ENCODE measurements at regions not wholly inside any gene's neighbourhood (a gene's known extent, or its start where the extent isn't known, plus 50 kb on each side); places are given as distances from the start of the nearest gene placed in this dataset.

DNA sequence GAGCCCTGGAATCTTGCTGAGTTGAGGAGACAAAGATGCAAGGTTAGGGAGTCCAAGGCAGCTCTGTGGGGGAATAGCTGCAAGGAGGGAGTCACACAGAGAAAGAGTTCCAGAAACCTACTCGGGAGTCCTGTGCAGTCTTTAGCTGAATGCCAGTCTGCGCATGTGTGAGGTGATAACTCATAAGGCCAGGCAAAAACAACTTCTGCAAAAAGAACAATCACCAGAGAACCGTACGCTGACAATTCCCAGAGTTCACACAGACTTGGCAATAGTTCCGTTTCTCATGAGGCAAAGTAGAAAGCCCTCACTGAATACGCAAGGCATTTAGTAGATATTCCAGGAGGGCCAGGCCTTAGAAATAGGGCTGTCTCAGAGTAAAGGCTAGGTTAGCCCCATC lies 135.2 kb upstream of the TAB2 start:
- DNase-seq (ENCODE audit: low read depth), result no peak

DNA sequence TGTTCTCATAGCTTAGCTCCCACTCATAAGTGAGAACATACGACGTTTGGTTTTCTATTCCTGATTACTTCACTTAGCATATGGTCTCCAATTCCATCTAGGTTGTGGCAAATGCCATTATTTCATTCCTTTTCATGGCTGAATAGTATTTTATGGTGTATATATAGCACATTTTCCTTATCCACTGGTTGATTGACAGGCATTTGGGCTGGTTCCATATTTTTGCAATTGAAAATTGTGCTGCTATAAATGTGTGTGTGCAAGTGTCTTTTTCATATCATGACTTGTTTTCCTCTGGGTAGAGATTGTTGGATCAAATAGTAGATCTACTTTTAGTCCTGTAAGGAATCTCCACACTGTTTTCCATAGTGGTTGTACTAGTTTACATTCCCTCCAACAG lies 133.0 kb upstream of the TAB2 start:
- no peak for DNase-seq (ENCODE audit: low read depth)

DNA sequence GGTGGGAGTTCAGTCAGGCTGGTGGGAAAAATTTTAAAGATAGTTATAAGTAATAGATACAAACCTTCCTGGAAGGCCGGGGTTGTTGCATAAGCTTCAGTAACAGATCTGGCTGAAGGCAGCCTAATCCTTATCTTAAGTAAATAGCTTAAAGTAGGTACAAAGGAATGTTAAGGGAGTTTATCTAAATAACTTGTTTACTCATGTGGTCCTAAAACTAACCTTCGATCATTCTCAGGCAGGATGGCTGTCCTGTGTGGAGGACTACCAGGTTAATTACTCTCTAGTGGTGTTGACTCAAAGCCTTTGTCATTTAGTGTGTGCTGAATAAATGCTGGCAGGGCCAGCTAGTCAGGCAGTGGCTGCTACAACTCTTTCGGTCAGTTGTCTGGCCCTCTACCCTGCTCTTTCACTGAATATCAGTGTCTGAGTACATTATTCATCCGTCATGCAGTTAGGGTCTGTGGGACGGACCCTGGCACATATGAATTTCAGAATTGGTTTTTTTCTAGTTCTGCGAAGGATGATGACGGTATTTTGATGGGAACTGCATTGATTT lies 131.6 kb upstream of the TAB2 start:
- DNase-seq (ENCODE audit: low read depth), result no peak

DNA sequence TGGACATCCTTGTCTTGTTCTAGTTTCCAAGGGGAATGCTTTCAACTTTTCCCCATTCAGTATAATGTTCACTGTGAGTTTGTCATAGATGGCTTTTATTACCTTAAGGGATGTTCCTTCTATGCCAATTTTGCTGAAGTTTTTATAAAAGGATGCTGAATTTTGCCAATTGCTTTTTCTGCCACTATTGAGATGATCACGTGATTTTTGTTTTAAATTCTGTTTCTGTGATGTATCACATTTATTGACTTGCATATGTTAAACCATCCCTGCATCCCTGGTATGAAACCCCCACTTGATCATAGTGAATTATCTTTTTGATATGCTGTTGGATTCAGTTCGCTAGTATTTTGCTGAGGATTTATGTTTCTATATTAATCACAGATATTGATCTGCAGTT lies 130.6 kb upstream of the TAB2 start:
- DNase-seq (ENCODE audit: low read depth), result no peak

DNA sequence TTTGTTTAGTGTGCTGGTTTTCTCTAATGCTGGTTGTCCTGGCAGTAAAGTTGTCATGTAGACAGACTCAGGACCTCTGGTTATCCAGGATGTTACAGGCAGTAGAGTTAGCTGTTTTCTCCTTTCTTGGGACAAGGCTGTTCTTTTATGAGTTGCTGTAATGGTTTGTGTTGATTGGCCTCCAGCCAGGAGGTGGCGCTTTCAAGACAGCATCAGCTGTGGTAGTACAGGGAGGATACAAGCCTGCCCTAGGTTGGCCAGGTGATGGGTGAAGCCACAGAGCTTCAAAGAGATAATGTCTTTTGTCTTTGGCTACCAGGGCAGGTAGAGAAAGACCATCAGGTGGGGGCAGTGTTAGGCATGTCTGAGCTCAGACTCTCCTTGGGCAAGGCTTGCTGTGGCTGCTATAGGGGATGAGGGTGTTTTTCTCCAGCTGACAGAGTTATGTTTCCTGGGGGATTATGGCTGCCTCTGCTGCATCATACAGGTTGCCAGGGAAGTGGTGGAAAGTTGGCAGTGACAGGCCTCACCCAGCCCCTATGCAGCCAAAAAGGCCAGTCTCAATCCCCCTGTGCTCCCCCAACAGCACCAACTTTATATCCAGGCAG lies 127.2 kb upstream of the TAB2 start:
- DNase-seq (ENCODE audit: low read depth), result no peak

DNA sequence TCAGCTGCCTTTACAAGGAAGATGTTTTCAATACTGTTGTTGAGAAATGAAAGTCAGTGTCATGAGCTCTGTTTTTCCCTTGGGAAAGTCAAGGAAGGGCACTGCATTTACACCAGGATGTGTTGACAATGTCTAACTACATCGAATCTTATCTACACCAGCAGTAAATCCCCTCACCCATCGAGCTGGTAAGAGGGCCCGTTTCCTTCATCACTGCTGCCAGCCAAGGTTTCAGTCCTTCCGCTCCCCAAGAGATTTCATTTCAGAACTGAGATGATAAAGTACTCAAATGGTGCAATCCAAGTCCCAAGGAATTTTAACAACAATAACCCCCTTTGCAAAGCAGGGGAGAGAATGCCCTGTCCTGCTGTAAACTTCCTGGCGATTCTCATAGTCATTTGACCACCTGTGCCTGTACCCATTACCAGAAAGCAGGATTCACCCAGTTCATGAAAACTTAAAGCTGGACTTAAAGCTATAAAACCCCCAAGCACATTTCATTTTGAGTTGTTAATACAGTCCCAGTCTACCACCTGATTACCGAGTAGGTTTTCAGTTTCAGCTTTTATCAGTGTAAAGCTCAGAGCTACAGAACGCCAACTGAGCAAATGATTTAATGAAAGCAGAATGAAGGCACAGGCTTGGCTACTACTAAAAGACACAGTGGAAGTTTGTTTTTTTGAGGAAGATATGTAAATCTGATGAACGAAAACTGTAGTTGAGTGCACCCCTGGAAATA lies 122.5 kb upstream of the TAB2 start:
- DNase-seq (ENCODE audit: low read depth), result no peak

DNA sequence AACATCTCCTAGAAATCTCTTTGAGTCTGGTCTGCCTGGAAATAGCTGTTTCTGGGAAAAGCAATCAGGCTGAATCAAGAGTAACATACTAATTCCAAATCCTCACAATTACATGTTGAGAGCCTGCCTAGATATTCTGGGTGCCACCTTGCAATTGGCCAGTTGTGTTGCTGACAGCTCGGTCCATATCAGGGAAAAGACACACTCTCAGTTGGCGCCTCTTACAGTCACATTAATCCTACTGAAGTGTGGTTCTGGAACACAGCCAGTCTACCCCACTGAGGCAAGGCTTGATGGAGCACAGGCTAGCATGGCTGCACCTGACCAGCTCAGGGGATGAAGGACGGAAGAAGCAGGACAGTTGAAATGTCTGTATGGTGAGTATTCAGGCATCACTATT lies 121.4 kb upstream of the TAB2 start:
- DNase-seq (ENCODE audit: low read depth), result no peak

DNA sequence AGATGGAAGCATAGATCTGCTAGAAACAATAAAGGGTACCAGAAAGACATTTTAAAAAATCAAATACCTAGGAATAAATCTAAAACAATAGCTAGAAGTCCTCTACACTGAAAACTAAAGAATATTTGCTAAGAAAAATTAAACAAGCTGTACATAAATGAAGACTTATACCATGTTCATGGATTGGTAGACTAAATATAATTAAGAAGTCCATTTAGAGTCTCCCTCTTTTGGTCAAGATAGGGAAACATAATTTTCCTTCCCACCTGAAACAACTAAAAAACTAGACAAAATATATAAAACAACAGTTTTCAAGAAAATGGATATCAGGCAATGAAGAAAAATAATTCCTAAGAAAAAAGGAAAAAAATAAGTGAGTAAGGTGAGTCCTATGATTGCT lies 120.0 kb upstream of the TAB2 start:
- no peak for DNase-seq (ENCODE audit: low read depth)

DNA sequence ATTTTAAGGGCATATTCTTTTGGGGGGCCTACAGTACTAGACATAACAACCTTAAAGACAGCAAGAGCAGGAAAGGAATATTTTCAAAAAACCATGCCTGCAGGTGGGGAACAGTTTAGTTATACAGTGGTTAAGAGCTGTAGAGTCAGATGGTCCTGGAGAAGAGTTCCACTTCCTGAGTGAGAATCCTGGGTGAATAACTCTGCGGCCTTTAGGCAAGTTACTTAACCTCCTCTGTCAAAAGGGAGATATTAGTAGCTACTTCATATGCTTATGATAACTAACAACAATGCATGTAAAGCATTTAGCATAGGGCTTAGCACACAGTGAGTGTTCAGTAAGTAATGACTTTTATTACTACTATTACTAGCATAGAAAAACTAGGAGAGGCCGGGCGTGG lies 119.2 kb upstream of the TAB2 start:
- DNase-seq (ENCODE audit: low read depth), result no peak

DNA sequence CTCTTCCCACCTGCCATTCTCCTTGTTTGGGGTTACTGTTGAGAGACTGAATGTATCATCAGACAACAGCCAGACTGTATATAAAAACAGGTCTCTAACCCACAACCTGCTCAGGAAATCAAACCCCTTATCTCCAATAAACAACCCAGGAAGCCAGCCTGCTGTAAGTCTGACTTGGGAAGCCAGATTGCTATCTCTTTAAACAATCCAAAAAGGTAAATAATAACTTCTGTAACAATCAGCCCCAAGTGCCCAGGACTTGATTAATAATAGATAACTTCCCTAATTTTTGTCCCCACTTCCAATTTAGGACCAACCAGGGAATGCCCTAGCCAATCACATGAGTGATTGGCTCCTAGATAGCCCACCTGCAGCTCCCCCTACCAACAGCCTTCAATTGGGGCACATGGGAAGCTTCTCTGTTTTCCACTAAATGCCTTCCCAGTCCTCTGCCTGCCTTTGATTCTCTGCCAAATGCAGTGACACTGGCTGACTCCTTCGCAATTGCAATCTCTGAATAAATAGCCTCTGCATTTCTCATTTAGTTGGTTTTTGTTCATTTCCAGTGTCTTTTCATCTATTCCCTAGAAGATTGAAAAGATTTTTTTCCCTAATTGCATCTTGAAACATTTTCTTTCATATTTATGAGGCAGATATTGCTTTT lies 117.1 kb upstream of the TAB2 start:
- DNase-seq (ENCODE audit: low read depth), result no peak

DNA sequence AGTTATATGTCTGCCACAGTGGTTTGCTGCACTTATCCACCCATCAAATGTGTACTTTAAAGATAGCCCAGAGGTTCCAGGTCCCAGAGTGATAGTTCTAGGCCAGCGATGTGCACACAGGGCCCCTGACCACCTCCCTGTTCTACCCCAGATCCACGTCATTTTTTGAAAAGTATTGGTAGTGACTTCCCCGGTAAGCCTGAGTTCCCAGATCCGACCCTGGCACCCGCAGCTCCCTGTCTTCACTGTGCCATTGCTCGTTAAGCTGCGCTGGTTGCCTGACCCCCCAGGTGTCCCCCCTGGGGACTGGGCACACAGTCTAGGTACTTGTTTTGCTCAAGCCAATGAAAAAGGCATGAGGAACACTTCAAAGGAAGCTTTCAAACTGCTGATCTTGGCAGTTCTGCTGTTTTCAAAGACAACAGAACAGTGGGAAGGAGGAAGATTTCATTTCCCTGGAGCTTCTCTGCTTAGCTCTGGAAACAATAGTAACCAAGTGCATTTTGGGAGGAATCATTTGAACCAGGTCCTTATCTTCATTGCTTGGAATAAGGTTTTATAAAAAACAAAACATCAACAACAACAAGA lies 116.3 kb upstream of the TAB2 start:
- DNase-seq (ENCODE audit: low read depth), result no peak

DNA sequence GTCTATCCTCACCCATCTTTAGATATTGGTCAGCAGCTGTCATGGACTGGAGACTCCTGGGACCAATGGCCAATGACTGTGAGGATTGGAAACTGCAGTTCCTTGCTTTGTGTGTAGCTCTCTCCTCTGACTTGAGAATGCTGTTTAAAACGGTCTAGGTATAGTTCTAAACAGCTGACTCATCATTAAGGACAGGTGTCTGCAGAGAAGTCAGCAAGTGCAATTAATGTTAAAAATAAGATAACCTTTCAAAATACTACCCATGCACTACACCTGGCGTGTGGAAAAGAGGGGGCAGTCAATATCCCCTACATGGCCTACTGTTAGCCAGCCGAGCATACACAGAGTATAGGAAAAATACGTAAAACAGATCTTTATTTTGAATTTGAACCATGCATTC lies 115.4 kb upstream of the TAB2 start:
- no peak for DNase-seq (ENCODE audit: low read depth)

DNA sequence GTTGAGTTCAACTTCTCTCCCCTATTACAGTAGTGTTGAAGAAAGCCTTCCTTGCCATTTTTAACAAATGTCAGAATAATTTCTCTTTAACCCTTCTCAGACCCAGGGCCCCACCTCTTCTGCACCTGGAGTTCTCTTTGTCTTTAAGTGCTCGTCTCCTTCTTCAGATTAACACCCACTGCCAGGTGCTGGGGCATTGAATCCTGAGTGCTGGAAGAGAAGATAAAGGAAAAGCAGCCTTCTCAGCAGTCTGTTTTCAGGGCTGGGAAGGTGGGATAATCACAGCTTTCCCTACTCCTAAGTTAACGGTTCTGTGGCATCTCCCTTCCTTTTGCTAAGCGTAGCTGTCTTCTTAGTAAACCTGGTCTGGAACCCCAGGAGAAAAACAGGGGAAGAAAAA lies 114.6 kb upstream of the TAB2 start:
- DNase-seq (ENCODE audit: low read depth), result no peak

DNA sequence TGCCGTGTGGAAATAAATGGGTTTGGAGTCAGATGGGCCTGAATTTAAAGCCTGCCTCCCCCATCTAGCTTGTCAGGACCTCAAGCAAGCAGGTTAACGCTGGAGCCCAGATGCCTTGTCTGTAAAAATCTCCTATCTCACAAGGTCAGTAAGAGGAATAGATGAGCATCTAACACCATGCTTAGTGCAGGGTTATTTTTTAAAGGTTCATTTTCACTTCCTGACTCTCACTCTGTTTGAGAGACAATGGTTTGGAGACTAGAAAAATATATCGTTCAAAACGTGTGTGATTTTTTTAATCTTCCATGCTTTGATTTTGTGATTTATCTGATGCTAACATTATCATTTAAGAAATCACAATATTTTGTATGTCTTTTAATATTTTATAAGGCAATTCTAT lies 114.0 kb upstream of the TAB2 start:
- DNase-seq (ENCODE audit: low read depth), result no peak

DNA sequence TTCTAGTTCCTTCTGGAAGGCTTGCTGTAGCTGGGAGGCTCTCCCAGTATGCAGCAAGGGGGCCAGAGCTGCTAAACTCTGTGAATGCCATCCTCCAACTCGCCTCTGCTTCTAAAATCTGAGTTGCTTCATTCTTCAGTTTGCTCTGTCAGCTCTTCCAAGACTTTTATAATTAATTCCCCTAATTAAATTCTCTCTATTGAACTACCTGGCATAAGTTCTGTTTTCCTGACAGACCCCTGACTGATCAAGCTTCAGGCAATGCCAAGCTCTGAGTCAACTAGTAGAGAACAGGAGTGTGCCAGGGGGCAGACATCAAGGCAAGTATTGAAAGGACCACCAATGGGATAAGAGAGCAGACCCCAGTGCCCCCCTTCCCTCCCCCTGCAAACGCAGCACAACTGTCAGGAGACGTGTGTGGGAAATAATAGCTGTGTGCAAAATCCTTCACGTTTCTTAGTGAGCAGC lies 109.3 kb upstream of the TAB2 start:
- DNase-seq (ENCODE audit: low read depth), result no peak

DNA sequence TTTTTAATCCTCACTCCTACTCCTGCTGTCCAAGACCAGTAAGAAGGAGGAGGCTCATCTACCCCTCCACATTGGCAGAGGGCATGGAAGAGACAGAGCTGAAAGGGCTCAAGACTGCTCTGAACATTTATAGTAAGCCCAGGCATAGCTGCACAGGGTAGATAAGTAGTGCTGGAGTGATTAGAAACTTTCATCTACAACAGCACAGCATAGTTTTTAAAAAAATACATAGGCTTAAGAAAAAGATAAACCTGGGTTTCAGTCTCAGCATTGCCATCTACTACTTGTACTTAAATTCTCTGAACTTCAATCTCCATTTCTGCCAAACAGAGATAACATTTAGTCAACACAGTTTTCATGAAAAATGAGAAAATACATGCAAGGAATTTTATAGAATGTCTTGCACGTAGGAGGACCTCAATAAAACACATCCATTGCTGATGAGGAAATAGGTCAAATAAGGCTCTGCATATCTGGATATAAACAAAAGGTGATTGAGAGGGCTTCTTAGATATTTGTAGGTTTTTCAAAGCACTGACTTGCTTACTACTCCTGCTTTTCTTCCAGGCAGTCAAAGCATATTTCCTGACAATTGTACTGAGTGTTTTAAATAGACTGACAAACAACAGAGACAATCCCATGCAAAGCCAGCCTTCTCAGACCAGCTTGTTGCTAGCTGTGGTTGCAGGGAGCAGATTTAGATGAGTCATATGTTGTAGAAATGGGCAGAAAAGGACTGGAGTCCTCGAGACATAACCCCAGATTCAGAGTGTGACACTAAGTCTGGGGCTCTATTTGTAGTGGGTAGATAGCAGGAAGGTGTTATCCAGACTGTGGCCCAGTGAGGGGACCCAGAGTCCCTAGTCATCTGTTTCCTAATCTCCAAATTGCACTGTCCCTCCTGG lies 107.4 kb upstream of the TAB2 start:
- no peak for DNase-seq (ENCODE audit: low read depth)

DNA sequence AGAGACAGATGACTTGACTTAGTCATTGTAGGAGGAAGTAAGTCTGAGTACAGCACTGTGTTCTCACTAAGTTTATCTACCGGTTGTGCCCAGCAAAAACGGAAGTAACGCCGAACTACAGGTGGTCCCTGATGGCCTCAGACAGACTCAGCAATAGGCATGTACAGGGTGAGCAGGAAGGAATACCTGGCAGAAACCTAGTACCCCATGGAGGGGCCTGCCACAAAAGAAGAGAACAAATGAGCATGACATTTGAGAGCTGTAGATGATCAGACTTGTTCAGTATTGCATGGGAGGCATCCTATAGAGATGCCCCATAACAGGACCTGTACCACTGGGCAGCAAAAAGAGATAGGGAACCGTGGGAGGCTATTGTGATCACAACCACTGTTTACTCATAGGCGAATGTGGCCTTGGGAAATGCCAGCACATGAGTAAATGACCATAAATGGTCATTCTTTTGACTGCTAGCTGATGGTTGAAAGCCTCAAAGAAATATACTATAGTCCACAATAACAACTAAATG lies 106.4 kb upstream of the TAB2 start:
- no peak for DNase-seq (ENCODE audit: low read depth)

DNA sequence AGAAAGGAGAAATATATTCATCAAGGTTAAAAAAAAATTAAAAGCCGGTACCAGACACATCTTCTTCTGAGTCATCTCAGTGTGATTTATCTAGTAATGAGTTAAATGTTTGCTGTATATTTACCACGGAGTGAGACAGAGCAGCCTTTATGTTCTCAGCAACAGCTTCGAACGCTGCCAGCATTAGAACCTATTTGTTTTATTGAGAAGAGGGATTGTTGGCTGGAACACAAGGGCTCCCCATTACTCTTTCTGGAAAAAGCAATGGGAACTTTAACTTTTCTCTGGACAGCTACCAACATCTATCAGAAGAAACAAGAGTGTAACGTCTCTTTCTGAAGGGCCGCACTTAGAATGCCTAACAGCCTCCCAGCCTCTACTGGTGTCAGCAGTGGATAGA lies 105.3 kb upstream of the TAB2 start:
- DNase-seq (ENCODE audit: low read depth), result no peak

DNA sequence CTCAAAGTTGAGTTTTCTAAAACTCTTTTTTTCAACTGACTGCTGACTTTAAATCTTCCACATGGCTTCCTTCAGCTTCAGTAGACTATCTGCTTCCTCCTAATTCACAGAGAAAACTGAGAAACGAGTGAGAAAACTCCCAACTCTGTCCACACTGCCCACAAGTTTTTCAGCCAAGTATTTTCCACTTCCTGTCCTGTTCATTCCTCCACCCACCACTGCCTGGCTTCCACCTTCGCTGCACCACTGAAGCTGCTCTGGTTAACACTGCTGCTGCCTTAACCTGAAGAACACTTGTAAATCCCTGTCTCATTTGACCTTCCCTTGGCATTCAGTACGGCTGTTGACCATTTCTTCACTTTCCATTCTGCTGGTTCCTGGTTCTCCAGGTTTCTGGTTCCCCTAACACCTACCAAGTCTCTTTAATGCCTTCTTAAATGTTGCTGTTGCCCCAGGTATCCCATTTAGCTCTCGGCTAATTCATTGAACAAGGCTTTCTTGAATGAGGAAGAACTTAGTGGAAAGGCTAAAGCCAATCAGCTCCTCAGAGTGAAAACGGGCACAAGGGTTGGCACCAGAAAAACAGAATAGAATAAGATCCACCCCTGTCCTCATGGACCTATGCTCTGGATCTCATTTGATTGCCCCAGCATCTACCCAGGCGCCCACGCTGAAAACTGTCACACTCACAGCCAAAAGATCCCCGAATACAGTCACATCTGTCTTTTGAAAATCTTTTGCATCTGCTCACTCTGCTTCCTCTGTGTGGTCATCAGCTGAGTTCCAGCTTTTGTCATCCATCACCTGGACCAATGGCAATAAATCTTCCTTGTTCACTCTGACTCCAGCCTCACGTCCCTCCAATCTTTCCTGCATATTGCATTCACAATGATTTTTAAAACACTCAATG lies 104.4 kb upstream of the TAB2 start:
- DNase-seq (ENCODE audit: low read depth), result no peak

DNA sequence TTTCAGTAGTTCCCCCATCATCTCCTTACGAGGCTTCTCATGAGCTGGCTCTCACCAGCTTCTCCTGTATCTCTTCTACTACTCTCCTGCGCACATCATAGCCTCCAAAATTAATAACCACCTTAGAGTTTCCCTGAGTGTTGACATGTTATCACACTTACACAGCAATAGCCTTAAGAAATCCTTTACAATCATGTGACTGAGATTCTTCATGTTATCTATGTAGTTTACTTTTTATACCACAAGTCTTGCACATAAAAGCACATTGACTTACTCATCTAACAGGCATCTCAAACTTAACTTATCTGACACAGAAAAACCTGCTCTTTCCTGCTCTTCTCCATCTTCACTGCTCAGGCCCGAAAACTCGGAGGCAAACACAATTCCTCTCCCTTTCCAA lies 103.7 kb upstream of the TAB2 start:
- DNase-seq (ENCODE audit: low read depth), result no peak

Data from fibroblast of the conjunctiva (primary cell).